ENCODE measurements at regions not wholly inside any gene's neighbourhood (a gene's known extent, or its start where the extent isn't known, plus 50 kb on each side); places are given as distances from the start of the nearest gene placed in this dataset.

- no peak for DNase-seq
These were observed 415.8 kb downstream of the STIM2 start for GRCh38 chr4:27276307-27277073.

GRCh38 chr4:27278615-27279375, 418.2 kb downstream of the STIM2 start:
- DNase-seq, result no peak

DNA sequence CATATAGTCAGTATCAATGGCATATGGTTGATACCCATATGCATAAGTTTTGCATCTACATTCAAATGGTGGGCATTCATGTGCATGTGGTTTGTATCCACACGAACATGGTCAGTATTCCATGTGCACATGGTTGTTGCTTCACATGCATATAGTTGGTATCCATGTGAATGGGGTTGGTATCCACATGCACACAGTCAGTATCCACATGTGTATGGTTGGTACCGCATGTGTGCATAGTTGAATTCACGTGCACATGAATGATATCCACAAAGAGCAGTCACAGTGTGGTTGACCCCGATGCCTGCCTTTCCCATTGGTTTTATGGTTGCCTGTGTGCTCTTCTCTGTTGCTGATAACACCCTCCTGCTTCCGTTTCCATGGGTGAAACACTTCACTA, 427.9 kb downstream of the STIM2 start:
- DNase-seq, result no peak

- DNase-seq, result no peak
These were observed 429.1 kb downstream of the STIM2 start for GRCh38 chr4:27289704-27290103.

GRCh38 chr4:27293831-27294230, 433.2 kb downstream of the STIM2 start:
- no peak for DNase-seq

- no peak for DNase-seq
These were observed 444.1 kb downstream of the STIM2 start for GRCh38 chr4:27304751-27305150.

DNA sequence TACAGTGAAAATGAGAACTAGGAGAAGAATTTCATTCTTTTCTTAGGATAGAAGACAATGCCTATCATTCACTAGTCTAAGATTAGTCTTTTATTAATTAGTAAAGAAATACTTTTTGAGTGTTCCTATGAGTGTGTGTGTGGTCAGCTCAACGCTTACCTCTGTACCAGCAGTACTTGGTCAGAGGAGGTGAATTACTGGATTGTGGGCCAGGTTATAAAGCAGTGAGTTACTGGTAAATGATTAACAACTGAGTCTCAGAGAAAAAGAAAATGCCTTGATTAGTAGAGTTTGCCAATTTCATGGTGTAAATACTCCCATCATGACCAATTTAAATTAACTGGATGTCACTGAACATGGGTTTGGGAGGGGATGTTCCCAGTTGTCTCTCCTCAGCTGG, 444.6 kb downstream of the STIM2 start:
- no peak for DNase-seq

GRCh38 chr4:27308379-27308778, 447.7 kb downstream of the STIM2 start:
- no peak for DNase-seq

DNA sequence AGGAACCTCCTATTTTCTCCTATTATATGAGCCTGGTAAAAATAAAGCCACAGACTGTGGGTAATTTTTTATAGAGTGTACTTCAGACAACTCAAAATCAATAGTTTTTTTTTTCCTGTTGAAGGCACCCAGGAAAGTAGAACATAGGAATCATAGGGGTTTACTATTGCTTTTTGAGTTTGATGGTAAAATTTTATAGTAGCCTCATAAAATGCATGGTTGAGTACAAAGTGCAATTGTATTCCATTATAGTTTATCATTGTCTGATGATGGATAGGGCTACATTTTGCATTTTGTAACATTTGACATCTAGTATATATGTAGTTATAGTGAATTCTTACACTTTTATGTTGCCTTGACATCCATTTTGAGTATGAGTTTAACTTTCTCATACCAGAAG, 455.0 kb downstream of the STIM2 start:
- no peak for DNase-seq

GRCh38 chr4:27316176-27316575, 455.5 kb downstream of the STIM2 start:
- no peak for DNase-seq

- peak in 1 of 2 donors; percentile 24 for DNase-seq
These were observed 458.1 kb downstream of the STIM2 start for GRCh38 chr4:27318740-27319139.

GRCh38 chr4:27326991-27327390, 466.4 kb downstream of the STIM2 start:
- DNase-seq, result no peak

DNA sequence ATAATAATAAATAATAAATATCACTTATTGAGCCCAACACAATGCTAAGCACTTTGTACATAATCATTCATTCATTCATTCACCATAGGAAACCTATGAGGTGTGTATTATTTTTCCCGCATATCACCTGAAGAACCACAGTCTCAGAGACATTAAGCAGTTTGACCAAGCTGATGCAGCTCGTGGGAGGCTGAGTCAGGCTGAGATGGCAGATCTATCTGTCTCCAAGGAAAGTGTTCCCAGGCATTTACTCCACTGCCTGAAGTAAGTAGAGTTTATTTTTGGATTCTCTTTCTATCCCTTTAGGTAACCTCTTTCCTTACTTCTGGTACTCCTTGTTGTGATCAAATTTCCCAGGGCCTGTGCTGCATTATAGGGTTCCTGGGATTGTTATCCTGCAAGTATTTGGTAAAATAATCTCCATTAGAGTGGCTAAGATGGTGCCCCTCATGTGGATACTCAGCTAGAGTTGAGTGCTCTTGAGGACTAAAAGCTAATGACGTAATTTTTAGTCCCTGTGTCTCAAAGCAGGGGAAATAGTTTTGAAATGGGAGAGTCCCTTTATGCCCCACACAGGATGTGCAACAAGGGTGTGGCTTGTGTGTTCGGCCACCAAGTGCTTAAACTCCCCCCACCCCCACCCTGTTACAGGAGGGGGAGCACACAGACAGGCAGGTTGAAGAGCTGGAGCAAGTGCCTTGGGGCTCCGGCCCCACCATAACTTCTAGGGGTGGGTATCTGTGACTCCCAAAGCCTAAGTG, 467.0 kb downstream of the STIM2 start:
- no peak for DNase-seq

DNA sequence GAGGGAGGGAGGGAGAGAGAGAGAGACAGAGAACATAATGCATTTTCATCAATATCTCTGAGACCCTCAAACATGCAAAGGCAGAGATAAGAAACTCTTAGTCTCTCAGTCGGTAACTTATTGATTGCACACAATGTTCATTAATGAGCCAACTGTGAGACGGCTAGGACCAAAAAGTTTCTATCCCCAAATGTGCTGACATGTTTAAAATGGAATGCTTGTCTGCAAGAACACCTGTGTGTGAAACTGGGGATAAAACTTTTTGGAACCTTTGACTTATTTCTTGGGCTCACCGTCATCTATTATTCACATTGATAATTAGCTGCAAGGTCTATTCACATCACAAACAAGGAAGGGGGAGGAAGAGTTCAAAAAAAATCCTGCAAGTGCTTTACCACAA, 477.9 kb downstream of the STIM2 start:
- no peak for DNase-seq

DNA sequence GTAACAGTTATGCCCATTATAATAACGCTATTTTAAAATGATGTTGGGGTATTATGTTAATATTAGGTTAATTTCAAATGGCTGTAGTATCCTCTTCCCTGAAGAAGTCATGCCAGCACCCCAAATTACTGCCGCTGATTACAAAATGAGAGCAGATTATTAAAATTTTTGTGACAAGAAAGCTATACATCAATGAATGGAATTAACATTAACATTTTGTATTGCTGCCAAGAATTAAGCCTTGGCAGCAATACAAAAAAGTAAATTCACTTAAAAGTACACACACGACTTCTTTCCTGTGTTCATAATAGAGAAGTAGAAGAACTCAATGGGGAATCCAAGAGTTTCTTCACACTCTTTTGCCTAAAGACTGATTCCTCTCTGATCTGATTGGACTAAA, 482.8 kb downstream of the STIM2 start:
- DNase-seq, result no peak

DNA sequence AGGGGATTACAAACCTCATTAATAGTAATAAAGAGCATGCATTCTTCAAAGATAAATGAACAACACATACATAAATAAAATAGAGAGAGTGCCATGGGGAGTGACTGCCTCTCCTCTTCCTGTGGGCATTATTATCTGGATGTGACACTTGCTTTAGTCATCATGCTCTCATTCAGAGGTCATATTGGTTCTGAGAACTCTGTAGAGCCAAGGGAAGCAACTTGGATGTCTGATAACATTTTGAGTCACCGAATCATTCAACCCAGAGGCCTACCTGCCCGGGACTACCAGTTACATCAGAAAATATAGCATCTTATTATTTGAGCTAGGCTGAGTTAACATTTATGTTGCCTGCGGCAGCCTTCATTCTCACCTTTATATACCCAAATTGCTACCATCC, 489.5 kb downstream of the STIM2 start:
- no peak for DNase-seq

DNA sequence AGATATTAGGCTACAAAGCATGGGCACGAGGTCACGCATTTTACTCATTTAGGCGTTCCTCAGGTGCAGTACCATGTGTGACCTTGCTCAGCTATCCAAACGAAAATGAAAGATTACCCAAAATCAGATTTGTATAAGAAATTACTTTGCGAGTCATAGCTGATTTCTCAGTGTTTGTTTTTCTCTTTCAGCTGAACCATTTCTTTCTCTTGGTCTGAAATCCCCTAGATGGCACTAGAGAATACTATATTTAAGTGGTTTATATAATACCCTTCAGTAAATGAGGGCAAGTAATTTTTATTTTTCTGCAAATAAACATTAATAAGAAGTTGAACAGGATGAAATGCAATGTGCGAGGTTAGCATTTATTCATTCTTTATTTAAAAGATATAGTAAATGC, 496.6 kb downstream of the STIM2 start:
- no peak for DNase-seq

- DNase-seq, result no peak
These were observed 497.6 kb downstream of the STIM2 start for GRCh38 chr4:27358269-27358668.

- DNase-seq, result no peak
These were observed 499.5 kb downstream of the STIM2 start for GRCh38 chr4:27360131-27360530.

GRCh38 chr4:27360790-27361267, 500.2 kb downstream of the STIM2 start:
- no peak for DNase-seq

GRCh38 chr4:27364509-27364908, 503.9 kb downstream of the STIM2 start:
- no peak for DNase-seq

DNA sequence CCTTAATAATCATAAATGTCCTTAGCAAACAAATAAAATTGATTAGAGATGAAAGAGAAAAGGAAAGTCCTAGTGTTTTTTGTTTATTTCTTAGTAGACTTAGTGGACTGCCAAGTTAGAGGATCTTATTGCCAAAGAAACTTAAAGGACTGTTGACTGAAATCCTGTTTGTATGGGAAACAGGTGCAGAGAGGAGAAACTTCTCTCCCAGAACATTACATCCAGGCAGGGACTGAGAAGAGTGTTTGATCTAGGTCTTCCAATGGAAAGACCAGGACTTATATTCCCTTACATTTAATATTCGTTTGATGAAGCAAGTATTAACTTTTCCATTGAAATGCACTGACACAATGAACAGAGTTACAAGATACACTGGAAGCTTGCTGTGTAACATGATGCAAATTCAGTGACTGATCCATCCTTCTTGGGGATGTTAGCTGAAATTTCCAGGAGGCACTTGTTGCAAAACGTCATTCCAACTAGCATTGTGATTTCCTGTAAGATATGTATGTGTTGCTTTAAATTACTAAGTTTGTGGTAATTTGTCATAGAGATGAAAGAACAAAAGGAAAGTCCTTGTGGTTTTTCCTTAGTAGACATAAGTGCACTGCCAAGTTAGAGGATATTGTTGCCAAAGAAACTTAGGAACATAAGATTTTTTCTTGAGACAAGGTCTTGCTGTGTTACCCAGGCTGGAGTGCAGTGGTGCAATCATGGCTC, 505.6 kb downstream of the STIM2 start:
- no peak for DNase-seq

GRCh38 chr4:27368781-27369180, 508.1 kb downstream of the STIM2 start:
- no peak for DNase-seq

Measured in stimulated activated CD4-positive, alpha-beta T cell treated with anti-CD3 and anti-CD28 coated beads, Interleukin-2, amount 100 ng/mL, for 24 hours (primary cell).